HepG2 (cell line): ENCODE measurements at regions not wholly inside any gene's neighbourhood (a gene's known extent, or its start where the extent isn't known, plus 50 kb on each side); places are given as distances from the start of the nearest gene placed in this dataset.

Experiments
- GTF3A ChIP-seq: sonication (generic); formaldehyde crosslinking; conservative IDR thresholded peaks from 2 replicates; pipeline ENCODE4 v1.4.0; 2020; ENCODE audit warnings: mild to moderate bottlenecking, missing genetic modification reagents
- PAX8 ChIP-seq: sonication (generic); formaldehyde crosslinking; IDR thresholded peaks from 2 replicates; pipeline ENCODE4 v1.8.0; 2022; ENCODE audit warnings: mild to moderate bottlenecking, missing genetic modification reagents, borderline replicate concordance
- ZNF350 ChIP-seq: sonication (generic); formaldehyde crosslinking; IDR thresholded peaks from 2 replicates; pipeline ENCODE4 v1.4.0; 2020; ENCODE audit warnings: mild to moderate bottlenecking, low read depth, missing genetic modification reagents, borderline replicate concordance
- ZNF382 ChIP-seq: sonication (generic); formaldehyde crosslinking; IDR thresholded peaks from 2 replicates; pipeline ENCODE4 v1.5.0; 2020; ENCODE audit warnings: missing genetic modification reagents, mild to moderate bottlenecking, borderline replicate concordance
- ZNF569 ChIP-seq: sonication (generic); formaldehyde crosslinking; IDR thresholded peaks from 2 replicates; pipeline ENCODE4 v1.5.0; 2020; ENCODE audit warnings: mild to moderate bottlenecking, missing genetic modification reagents, moderate library complexity, borderline replicate concordance
- ZNF629 ChIP-seq: sonication (generic); formaldehyde crosslinking; conservative IDR thresholded peaks from 2 replicates; pipeline ENCODE4 v1.5.0; 2020; ENCODE audit warnings: missing genetic modification reagents
- TF ChIP-seq, protein P1 (sequence below): sonication (generic); formaldehyde crosslinking; IDR thresholded peaks from one replicate; pipeline ENCODE4 v1.5.1; 2020; ENCODE audit warnings: mild to moderate bottlenecking, missing genetic modification reagents; ENCODE audit errors: not compliant biosample characterization
- TF ChIP-seq, protein P2 (sequence below): sonication (generic); formaldehyde crosslinking; IDR thresholded peaks from 2 replicates; pipeline ENCODE4 v1.9.0; 2021; ENCODE audit warnings: missing genetic modification reagents, borderline replicate concordance

DNA sequence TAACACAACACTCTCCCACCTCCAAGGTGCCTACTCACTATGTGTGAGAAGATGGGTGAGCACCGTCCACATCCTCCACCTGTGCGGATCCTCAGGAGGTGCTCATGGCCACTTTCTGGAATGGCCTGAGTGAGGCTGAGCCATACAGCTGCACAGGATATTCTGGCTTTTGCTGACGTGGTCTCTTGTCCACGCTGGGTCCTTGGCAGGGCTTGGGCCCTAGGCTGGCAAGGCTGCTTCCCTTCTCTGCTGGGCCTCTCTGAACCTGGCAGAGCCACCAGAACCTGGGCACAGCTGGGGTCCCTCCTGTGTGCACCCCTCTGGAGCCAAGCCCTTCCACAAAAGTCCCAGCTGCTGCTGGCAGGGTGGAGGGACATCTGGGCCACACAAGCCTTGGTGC is 56.4 kb upstream of the IER5L start (continued):
- TF ChIP-seq ZNF382 (CRISPR knock-in tag) (no peak), ZNF629 (CRISPR knock-in tag) (no peak), ZNF569 (no peak), GTF3A (CRISPR knock-in tag) (no peak), ZNF350 (CRISPR knock-in tag) (no peak), PAX8 (CRISPR knock-in tag) (no peak)
- TF ChIP-seq, protein P1, sequence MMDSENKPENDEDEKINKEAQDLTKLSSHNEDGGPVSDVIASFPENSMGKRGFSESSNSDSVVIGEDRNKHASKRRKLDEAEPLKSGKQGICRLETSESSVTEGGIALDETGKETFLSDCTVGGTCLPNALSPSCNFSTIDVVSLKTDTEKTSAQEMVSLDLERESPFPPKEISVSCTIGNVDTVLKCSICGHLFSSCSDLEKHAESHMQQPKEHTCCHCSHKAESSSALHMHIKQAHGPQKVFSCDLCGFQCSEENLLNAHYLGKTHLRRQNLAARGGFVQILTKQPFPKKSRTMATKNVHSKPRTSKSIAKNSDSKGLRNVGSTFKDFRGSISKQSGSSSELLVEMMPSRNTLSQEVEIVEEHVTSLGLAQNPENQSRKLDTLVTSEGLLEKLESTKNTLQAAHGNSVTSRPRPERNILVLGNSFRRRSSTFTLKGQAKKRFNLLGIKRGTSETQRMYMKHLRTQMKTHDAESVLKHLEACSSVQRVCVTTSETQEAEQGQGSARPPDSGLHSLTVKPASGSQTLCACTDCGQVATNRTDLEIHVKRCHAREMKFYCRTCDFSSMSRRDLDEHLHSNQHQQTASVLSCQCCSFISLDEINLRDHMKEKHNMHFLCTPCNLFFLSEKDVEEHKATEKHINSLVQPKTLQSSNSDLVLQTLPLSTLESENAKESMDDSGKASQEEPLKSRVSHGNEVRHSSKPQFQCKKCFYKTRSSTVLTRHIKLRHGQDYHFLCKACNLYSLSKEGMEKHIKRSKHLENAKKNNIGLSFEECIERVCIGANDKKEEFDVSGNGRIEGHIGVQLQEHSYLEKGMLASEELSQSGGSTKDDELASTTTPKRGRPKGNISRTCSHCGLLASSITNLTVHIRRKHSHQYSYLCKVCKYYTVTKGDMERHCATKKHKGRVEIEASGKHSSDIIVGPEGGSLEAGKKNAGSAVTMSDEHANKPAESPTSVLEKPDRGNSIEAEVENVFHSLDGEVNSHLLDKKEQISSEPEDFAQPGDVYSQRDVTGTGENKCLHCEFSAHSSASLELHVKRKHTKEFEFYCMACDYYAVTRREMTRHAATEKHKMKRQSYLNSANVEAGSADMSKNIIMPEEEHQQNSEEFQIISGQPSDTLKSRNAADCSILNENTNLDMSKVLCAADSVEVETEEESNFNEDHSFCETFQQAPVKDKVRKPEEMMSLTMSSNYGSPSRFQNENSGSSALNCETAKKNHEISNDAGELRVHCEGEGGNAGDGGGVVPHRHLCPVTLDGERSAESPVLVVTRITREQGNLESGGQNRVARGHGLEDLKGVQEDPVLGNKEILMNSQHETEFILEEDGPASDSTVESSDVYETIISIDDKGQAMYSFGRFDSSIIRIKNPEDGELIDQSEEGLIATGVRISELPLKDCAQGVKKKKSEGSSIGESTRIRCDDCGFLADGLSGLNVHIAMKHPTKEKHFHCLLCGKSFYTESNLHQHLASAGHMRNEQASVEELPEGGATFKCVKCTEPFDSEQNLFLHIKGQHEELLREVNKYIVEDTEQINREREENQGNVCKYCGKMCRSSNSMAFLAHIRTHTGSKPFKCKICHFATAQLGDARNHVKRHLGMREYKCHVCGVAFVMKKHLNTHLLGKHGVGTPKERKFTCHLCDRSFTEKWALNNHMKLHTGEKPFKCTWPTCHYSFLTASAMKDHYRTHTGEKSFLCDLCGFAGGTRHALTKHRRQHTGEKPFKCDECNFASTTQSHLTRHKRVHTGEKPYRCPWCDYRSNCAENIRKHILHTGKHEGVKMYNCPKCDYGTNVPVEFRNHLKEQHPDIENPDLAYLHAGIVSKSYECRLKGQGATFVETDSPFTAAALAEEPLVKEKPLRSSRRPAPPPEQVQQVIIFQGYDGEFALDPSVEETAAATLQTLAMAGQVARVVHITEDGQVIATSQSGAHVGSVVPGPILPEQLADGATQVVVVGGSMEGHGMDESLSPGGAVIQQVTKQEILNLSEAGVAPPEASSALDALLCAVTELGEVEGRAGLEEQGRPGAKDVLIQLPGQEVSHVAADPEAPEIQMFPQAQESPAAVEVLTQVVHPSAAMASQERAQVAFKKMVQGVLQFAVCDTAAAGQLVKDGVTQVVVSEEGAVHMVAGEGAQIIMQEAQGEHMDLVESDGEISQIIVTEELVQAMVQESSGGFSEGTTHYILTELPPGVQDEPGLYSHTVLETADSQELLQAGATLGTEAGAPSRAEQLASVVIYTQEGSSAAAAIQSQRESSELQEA (CRISPR knock-in tag), result no peak
- TF ChIP-seq, protein P2, sequence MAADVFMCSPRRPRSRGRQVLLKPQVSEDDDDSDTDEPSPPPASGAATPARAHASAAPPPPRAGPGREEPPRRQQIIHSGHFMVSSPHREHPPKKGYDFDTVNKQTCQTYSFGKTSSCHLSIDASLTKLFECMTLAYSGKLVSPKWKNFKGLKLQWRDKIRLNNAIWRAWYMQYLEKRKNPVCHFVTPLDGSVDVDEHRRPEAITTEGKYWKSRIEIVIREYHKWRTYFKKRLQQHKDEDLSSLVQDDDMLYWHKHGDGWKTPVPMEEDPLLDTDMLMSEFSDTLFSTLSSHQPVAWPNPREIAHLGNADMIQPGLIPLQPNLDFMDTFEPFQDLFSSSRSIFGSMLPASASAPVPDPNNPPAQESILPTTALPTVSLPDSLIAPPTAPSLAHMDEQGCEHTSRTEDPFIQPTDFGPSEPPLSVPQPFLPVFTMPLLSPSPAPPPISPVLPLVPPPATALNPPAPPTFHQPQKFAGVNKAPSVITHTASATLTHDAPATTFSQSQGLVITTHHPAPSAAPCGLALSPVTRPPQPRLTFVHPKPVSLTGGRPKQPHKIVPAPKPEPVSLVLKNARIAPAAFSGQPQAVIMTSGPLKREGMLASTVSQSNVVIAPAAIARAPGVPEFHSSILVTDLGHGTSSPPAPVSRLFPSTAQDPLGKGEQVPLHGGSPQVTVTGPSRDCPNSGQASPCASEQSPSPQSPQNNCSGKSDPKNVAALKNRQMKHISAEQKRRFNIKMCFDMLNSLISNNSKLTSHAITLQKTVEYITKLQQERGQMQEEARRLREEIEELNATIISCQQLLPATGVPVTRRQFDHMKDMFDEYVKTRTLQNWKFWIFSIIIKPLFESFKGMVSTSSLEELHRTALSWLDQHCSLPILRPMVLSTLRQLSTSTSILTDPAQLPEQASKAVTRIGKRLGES, result no peak
